HEK293 (cell line): ENCODE measurements at regions not wholly inside any gene's neighbourhood (a gene's known extent, or its start where the extent isn't known, plus 50 kb on each side); places are given as distances from the start of the nearest gene placed in this dataset.

ENCODE experiments used
- IKZF3 ChIP-seq: fragments of 450-650 bp; IDR thresholded peaks from 2 replicates; pipeline ENCODE4 v1.5.0; 2018; ENCODE audit warnings: missing biosample characterization, mild to moderate bottlenecking, missing genetic modification characterization, moderate library complexity
- KLF9 ChIP-seq: fragments of 450-650 bp; formaldehyde crosslinking; IDR thresholded peaks from 2 replicates; pipeline ENCODE4 v1.5.1; 2016; ENCODE audit warnings: missing biosample characterization, missing genetic modification characterization, low read depth
- ZNF157 ChIP-seq: fragments of 450-650 bp; formaldehyde crosslinking; IDR thresholded peaks from 2 replicates; pipeline ENCODE4 v1.5.1; 2016; ENCODE audit warnings: missing biosample characterization, missing genetic modification characterization
- ZNF423 ChIP-seq: fragments of 450-650 bp; formaldehyde crosslinking; IDR thresholded peaks from 2 replicates; pipeline ENCODE4 v1.5.1; 2016; ENCODE audit warnings: missing biosample characterization, missing genetic modification characterization
- ZNF530 ChIP-seq: fragments of 450-650 bp; formaldehyde crosslinking; IDR thresholded peaks from 2 replicates; pipeline ENCODE4 v1.5.1; 2016; ENCODE audit warnings: low read depth, missing biosample characterization, missing genetic modification characterization
- ZNF600 ChIP-seq: fragments of 450-650 bp; formaldehyde crosslinking; IDR thresholded peaks from 2 replicates; pipeline ENCODE4 v1.5.1; 2016; ENCODE audit warnings: missing biosample characterization, missing genetic modification characterization
- ZNF624 ChIP-seq: fragments of 450-650 bp; formaldehyde crosslinking; IDR thresholded peaks from 2 replicates; pipeline ENCODE4 v1.5.1; 2017; ENCODE audit warnings: missing biosample characterization, missing genetic modification characterization
- ZNF660 ChIP-seq: fragments of 450-650 bp; IDR thresholded peaks from 2 replicates; pipeline ENCODE4 v1.5.1; 2018; ENCODE audit warnings: missing biosample characterization, mild to moderate bottlenecking, missing genetic modification characterization
- ZNF777 ChIP-seq: fragments of 450-650 bp; formaldehyde crosslinking; IDR thresholded peaks from 2 replicates; pipeline ENCODE4 v1.5.1; 2017; ENCODE audit warnings: missing biosample characterization, missing genetic modification characterization, borderline replicate concordance
- ZNF837 ChIP-seq: fragments of 450-650 bp; formaldehyde crosslinking; IDR thresholded peaks from 2 replicates; pipeline ENCODE4 v1.5.1; 2016; ENCODE audit warnings: missing biosample characterization, missing genetic modification characterization
- TF ChIP-seq, protein P1 (sequence below): fragments of 450-650 bp; formaldehyde crosslinking; IDR thresholded peaks from 2 replicates; pipeline ENCODE4 v1.5.1; 2016; ENCODE audit warnings: missing biosample characterization, missing genetic modification characterization
- TF ChIP-seq, protein P2 (sequence below): fragments of 450-650 bp; formaldehyde crosslinking; IDR thresholded peaks from 2 replicates; pipeline ENCODE4 v1.5.1; 2016; ENCODE audit warnings: missing biosample characterization, missing genetic modification characterization
- TF ChIP-seq, protein P3 (sequence below): fragments of 450-650 bp; IDR thresholded peaks from 2 replicates; pipeline ENCODE4 v1.5.1; 2018; ENCODE audit warnings: missing biosample characterization, missing genetic modification characterization

DNA sequence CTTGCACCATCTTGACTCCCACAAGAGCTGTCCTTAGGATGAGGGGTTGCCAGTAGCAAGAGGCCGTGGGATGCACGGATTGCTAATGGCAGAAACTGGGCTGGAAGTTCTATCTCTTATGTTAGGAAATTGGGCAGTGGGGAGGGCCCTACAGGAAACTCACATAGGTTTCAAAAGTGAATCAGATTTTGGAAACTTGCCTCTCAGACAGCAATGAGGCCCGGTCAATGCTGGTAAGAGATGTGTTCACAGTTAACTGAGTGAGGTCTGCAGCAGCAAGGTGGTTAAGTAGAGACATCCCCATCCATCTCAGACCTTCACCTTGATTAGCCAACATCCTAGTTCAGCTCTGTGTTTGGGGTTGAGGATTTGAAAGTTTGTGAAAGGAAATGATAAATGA is 164.7 kb downstream of the ABCA8 start:
- TF ChIP-seq, protein P1, sequence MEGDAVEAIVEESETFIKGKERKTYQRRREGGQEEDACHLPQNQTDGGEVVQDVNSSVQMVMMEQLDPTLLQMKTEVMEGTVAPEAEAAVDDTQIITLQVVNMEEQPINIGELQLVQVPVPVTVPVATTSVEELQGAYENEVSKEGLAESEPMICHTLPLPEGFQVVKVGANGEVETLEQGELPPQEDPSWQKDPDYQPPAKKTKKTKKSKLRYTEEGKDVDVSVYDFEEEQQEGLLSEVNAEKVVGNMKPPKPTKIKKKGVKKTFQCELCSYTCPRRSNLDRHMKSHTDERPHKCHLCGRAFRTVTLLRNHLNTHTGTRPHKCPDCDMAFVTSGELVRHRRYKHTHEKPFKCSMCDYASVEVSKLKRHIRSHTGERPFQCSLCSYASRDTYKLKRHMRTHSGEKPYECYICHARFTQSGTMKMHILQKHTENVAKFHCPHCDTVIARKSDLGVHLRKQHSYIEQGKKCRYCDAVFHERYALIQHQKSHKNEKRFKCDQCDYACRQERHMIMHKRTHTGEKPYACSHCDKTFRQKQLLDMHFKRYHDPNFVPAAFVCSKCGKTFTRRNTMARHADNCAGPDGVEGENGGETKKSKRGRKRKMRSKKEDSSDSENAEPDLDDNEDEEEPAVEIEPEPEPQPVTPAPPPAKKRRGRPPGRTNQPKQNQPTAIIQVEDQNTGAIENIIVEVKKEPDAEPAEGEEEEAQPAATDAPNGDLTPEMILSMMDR, result no peak
- TF ChIP-seq ZNF624 (no peak), ZNF600 (tag by site-specific recombination) (no peak), ZNF837 (no peak), ZNF423 (no peak), ZNF530 (tag by site-specific recombination) (no peak), ZNF660 (tag by site-specific recombination) (no peak), ZNF157 (no peak), ZNF777 (tag by site-specific recombination) (no peak), KLF9 (tag by site-specific recombination) (no peak), IKZF3 (tag by site-specific recombination) (no peak)
- TF ChIP-seq, protein P2, sequence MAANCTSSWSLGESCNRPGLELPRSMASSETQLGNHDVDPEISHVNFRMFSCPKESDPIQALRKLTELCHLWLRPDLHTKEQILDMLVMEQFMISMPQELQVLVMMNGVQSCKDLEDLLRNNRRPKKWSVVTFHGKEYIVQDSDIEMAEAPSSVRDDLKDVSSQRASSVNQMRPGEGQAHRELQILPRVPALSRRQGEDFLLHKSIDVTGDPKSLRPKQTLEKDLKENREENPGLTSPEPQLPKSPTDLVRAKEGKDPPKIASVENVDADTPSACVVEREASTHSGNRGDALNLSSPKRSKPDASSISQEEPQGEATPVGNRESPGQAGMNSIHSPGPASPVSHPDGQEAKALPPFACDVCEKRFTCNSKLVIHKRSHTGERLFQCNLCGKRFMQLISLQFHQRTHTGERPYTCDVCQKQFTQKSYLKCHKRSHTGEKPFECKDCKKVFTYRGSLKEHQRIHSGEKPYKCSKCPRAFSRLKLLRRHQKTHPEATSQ (tag by site-specific recombination), result no peak
- TF ChIP-seq, protein P3, sequence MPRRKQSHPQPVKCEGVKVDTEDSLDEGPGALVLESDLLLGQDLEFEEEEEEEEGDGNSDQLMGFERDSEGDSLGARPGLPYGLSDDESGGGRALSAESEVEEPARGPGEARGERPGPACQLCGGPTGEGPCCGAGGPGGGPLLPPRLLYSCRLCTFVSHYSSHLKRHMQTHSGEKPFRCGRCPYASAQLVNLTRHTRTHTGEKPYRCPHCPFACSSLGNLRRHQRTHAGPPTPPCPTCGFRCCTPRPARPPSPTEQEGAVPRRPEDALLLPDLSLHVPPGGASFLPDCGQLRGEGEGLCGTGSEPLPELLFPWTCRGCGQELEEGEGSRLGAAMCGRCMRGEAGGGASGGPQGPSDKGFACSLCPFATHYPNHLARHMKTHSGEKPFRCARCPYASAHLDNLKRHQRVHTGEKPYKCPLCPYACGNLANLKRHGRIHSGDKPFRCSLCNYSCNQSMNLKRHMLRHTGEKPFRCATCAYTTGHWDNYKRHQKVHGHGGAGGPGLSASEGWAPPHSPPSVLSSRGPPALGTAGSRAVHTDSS (tag by site-specific recombination), result no peak
